Suppressor macrophage treated with lipopolysaccharide for 1 hour (primary cell): ENCODE measurements at regions not wholly inside any gene's neighbourhood (a gene's known extent, or its start where the extent isn't known, plus 50 kb on each side); places are given as distances from the start of the nearest gene placed in this dataset.

Experiments
- DNase-seq, 3 donors: peaks; one replicate each; pipeline ENCODE4 v3.0.0-alpha.2; 2020 to 2022

DNA sequence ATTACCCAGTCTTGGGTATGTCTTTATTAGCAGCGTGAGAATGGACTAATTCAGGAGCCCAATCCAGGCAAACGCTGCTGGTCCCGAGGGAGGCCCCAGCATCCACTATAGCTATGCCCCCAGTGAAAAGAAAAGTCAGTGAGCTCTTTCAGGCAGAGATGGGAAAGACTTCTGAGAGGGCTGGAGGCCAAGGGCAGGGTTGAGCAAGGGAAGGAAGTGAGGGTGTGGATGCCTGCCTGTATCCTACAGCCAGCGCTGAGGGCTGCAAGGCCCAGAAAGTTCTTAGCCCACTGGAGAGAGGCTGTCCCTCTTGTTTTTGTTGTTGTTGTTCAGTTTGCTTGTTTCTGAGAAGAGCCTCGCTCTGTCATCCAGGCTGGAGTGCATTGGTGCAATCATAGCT, 261.6 kb downstream of the ZEB1 start:
- DNase-seq = peak in 1 of 3 donors; percentile 13
